KOPT-K1 (cell line): ENCODE measurements at regions not wholly inside any gene's neighbourhood (a gene's known extent, or its start where the extent isn't known, plus 50 kb on each side); places are given as distances from the start of the nearest gene placed in this dataset.

Experiments
- H3K27ac ChIP-seq: fragments of 200-600 bp; sonication (generic); 2 replicates; pipeline ENCODE4 v1.5.1; 2016; ENCODE audit warnings: antibody characterized with exemption, mild to moderate bottlenecking, low read depth, low read length; ENCODE audit not compliant: poor library complexity, severe bottlenecking
- H3K36me3 ChIP-seq: fragments of 200-600 bp; sonication (generic); 2 replicates; pipeline ENCODE4 v1.5.1; 2017; ENCODE audit warnings: antibody characterized with exemption, mild to moderate bottlenecking, low read length, moderate library complexity; ENCODE audit not compliant: insufficient read depth
- H3K9me3 ChIP-seq: fragments of 200-600 bp; sonication (generic); 2 replicates; pipeline ENCODE4 v1.5.1; 2017; ENCODE audit warnings: antibody characterized with exemption, low read length, mild to moderate bottlenecking; ENCODE audit not compliant: insufficient read depth, poor library complexity, severe bottlenecking

DNA sequence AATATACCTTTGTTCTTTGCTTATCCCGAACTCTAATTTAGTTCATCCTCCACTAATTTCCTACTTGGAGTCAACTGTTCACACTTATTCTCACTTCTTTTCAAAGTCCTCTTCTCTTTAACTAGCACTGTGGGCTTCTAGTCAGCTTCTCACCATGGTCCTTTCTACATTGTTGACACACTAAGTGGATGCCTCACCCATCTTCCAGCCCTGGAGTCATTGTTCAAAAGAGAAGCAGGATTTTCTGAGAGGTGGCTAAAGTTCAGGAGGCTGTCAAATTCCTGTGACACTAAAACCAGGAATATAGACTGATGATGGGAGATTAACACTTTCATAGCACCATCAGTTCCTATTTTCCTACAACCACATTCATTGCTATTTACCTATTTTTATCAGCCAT is 99.3 kb downstream of the PHLDA1 start:
- Histone ChIP-seq H3K27ac (no peak overlapping the region), H3K36me3 (no peaks in the 10 kb centered on the region), H3K9me3 (no peaks in the 10 kb centered on the region)

DNA sequence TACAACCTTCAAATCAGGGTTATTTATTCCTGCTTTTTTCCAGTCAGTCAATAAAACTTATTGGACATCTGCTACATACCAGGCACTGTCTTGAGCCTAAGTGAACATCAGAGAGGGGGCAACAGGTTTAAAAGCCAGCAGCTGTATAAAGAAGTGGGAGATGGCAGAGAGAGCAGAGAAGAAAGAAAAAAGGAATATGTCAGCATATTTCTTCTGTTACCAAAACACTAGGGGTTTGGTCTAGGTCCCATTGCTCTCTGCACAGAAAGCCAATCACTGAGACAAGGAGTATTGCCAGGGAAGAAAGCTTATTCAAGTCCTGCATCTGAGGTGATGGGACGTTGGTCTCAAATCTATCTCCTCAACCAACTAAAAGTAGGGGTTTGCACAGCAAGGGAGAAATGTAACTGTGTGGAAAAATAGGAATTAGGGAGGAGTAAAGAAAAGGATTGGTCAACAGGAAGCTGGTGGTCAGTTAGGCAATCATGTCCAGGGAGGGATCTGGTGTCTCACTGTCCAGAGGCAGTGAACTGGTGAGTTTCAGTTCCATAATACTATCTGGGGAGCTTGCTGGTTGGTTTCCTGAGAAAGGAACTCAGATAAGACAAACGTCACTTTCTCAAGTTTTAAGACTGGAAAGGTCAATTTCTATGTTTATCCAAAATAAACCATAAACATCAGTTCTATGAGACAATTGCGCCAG is 107.5 kb downstream of the PHLDA1 start:
- Histone ChIP-seq H3K36me3 (no peaks in the 10 kb centered on the region), H3K27ac (no peak overlapping the region), H3K9me3 (peaks cover 25% of the 10 kb centered on the region)

DNA sequence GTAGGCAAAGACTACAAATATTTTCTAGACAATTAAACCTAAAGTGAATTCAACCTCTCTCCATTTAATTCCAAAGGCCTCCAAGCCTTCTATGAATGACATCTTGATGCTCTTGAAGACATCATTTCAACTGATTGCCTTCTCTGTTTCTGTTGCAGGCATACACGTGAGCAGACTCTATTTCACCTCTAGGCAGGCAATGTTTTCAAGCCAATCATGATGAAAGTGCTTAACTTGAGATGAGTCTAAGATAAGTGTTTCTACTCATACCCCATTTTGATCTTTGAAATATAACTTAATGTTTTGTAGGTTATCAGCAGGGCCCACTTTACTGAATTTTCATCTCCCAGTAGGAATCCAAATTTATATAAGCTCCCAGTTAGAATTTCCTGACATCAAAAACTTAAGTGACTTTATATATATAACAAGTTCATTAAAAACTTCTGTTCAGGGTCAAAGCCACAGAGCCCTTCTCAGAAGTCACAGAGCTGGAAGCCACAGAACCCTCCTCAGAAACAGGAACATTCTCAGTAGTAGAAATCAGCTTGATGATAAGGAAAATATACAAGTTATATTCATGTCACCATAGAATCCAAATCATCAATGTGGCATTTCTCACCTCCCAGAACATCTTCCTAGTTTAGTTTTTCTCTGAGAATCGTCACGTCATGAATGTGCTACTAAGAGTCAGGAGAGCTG is 108.5 kb downstream of the PHLDA1 start:
- H3K9me3 ChIP-seq, result peaks cover 25% of the 10 kb centered on the region
- no peak overlapping the region for H3K27ac ChIP-seq
- H3K36me3 ChIP-seq, result no peaks in the 10 kb centered on the region

DNA sequence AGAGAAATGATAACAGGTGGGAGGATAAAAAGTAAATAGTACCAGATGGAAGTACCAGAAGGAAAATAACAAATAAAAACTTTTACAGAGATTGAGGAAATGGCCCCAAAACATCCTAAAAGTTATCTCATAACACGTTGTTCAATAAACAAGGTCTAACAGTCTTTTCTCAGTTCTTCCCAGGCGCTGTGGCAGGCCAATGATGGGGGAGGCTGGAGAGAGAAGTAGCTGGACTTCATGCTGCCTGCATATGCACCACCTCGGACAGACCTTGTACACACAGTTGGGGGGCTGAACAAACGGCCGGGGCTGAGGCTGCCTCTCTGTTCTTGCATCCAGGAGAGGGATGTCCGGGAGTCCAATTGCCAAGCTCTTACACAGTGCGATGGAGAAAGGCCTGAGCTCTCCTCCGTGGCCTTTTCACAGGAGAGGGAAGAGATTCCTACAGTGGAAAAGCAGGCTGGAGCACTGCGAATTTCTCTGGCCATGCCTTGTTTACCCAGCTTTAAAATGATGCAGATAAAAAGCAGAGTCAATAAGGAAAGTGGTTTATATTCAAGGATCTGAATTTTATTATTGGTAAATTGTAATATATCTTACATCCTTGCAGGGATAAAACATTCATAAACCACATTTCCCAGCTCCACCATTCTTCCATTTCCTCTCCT is 109.8 kb downstream of the PHLDA1 start:
- no peaks in the 10 kb centered on the region for H3K36me3 ChIP-seq
- no peak overlapping the region for H3K27ac ChIP-seq
- H3K9me3 ChIP-seq, result peaks cover 24% of the 10 kb centered on the region

DNA sequence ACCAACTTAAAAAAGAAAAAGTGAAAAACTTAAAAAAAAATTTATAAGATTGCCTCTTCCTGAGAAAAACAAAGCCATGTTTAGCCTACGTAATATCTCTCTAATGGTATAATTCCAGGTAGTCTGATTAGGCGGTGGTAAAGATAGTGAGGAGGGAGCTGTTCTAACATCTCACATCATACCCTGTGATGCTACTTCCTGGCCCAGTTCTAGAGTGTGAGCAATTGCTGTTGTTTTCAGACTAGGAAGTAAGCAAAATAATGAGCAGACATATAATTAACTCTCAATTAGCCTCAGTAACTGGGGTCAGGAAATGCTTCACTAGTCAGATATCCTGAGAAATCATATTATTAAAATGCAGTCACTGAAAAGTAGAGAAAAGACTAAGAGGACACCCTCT is 113.9 kb downstream of the PHLDA1 start:
- H3K36me3 ChIP-seq, result no peaks in the 10 kb centered on the region
- H3K9me3 ChIP-seq, result no peaks in the 10 kb centered on the region
- H3K27ac ChIP-seq, result no peak overlapping the region

DNA sequence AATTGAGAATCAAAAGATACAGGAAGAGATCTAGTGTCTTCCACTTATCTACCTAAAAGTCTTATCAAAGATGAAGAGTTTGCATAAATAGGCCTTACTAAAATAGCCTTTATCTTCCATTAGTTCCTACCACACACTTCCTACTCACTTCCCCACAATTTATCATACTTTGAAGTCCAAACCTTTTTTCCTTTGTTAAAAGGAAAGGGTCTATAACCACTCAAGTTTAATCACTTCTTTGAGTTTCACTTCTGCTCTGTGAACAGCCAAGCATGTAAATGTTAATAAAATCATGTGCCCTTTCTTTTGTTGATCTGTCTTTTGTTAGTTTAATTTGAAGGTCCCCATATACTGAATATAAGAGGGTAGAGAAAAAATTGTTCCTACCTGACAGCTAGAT is 114.5 kb downstream of the PHLDA1 start:
- Histone ChIP-seq H3K9me3 (no peaks in the 10 kb centered on the region), H3K27ac (no peak overlapping the region), H3K36me3 (no peaks in the 10 kb centered on the region)

DNA sequence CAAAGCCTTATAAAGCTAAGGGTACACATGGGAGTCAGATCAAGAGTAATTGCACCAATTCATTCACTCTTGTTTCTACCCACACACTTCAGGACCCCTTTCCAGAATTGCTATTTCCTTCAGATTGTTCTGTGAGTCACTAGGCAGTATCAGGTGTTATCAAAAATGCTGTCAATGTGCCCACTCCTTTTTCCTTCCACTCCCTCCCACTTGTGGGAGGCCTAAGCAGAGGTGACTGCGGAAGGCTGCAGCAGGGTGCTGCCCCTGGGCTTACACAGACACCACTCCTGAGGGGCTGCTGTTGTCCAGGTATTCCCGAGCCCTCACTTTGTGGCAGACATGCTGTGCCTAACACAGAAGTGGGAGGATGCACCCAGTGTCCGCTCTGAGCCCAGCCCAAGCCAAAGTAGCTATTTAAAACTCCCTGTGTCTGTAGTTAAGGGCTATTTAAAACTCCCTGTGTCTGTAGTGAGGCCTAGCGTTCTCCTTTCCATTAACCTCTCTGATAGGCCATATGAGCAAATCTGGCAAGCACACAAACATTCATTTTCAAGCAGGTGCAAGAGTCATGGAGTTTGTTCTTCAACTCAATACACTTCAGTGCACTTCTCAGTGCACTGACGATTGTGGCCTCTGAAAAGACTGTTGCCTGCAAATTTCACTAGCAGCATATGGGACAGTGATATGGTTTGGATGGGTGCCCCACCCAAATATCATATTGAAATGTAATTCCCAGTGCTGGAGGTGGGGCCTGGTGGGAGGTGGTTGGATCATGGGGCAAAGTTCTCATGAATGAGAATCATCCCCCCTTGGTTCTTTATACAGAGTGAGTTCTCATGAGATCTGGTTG is 117.8 kb downstream of the PHLDA1 start:
- H3K9me3 ChIP-seq, result no peaks in the 10 kb centered on the region
- H3K27ac ChIP-seq, result no peak overlapping the region
- no peaks in the 10 kb centered on the region for H3K36me3 ChIP-seq

DNA sequence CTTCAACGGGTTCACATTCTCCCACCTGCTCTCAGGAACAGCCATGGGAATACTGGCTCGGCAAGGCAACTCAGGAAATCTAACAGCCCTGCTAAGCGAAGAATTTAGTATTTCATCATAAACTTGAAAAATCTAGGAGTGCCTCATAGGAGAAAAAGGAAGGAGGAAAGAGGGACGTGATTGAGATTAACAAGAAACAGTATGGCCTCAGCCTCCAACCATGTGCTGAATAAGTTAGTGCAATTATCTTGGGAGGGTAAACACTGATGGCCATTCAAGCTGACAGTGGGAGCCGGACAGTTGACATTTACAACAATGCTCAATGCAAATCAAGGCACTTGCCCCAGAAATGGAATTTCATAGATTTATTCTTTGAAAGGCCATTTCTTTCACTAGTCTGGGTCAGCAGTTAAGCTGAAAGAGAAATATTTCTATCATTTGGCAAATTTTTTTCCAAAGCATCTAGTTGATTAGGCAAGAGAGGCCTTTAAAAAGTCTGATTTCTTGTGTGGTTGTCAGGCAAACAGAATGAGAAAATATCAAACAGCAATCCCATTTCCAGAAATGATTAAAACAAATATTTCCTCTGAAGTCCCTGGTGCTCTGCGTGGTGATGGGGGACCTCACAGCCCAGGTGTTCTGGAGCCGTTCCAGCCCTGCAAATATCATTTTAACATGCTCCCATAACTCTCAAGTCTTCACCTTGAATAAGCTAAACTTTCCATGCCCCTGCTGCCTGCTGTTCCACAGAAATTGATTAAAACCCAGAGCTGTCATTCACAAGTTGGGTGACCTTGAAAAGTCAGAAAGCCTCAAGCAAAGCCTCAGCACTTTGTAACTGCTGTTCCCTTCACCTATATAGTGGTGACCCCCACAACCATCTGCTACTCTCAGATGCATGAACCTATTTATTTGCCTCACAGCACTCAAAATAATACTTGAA is 121.6 kb downstream of the PHLDA1 start:
- Histone ChIP-seq H3K36me3 (no peaks in the 10 kb centered on the region), H3K27ac (no peak overlapping the region), H3K9me3 (no peaks in the 10 kb centered on the region)

DNA sequence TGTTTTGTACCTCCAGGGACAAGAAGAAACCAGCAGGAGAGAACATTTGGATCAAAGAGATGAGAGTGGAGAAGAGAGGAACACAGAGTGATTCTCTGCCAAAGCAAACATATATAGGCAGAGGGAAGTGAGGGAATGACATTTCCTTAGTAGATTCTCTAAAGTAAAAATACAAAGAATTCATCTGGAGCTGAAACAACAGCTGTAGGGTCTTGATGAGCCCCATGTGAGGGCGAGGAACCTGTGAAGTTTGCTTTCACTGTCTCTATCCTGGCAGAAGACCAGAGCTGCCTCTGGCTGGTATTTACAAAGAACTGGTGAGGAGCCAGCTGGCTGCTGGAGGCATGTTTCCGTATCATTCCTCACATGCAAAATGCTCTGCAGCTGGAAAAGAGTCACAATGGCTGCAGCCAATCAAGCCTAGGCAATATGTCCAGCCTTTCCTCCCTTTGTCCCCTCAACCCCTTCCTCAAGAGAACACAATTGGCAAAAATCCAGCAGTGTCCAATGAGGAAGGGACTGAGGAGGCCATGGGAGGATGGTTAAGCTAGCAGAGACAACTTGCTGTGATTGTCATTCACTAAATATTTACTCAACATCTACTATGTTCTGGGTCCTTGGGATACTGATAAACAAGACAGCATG is 122.5 kb downstream of the PHLDA1 start:
- H3K27ac ChIP-seq, result no peak overlapping the region

DNA sequence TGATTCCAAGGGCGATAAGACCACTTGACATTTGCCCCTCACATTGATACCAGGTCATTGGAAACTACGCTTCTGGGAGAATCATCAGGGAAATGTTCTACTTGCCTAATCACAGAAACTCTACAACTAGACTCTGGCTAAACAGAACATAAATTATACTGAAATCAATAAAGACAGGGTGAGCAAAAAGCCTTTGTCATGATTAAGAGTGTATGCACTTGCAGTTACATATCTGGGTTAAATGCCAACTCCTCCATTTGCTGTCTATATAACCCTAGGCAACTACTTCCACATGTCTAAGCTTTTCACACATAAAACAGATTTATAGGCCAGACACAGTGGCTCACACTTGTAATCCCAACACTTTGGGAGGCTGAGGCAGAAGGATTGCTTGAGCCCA is 125.7 kb downstream of the PHLDA1 start:
- Histone ChIP-seq H3K9me3 (no peaks in the 10 kb centered on the region), H3K36me3 (no peaks in the 10 kb centered on the region), H3K27ac (no peak overlapping the region)

More for the DNA sequence above, 122.5 kb downstream of the PHLDA1 start:
- Histone ChIP-seq H3K9me3 (no peaks in the 10 kb centered on the region), H3K36me3 (no peaks in the 10 kb centered on the region)

DNA sequence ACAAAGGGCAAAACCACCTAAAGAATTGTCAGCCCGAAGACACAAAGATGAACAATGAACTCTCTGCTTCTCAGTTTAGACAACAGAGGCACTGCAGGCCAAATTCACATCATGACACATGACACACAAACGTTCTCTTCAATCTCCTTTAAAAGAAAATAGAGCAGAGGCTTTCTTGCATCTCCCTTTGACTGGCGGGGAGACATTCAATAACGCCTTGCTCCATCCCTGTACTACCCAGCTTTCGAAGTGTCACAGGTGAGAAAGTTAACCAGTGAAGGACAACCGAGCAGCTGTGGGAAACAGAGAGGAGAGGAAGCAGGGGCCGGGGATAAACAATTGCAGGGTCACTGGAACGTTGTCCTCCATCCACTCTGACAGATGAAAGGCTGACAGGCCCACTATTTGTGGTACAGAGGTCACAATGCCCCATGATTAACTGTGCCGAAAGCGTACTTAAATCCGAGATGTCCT is 130.8 kb downstream of the PHLDA1 start:
- no peaks in the 10 kb centered on the region for H3K9me3 ChIP-seq
- H3K27ac ChIP-seq, result no peak overlapping the region
- no peaks in the 10 kb centered on the region for H3K36me3 ChIP-seq

DNA sequence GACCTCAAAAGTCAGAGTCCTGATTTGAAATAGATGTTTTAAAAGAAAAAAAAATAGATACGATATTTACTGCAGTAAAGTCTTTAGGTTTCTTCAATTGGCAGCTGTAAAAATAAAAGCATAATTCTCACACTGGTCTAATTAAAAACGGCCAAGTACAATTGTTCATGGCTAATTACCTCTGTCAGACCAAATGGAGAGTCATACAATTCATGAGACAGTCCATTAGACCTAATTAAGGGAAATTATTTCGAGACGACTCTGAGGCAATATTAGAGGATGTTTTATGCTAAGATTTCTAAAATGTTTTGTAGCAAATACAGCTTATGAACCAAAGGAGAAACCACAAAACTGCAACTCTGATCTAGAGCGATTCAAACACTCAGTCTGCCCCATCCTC is 131.3 kb downstream of the PHLDA1 start:
- no peak overlapping the region for H3K27ac ChIP-seq
- H3K9me3 ChIP-seq, result no peaks in the 10 kb centered on the region
- no peaks in the 10 kb centered on the region for H3K36me3 ChIP-seq

DNA sequence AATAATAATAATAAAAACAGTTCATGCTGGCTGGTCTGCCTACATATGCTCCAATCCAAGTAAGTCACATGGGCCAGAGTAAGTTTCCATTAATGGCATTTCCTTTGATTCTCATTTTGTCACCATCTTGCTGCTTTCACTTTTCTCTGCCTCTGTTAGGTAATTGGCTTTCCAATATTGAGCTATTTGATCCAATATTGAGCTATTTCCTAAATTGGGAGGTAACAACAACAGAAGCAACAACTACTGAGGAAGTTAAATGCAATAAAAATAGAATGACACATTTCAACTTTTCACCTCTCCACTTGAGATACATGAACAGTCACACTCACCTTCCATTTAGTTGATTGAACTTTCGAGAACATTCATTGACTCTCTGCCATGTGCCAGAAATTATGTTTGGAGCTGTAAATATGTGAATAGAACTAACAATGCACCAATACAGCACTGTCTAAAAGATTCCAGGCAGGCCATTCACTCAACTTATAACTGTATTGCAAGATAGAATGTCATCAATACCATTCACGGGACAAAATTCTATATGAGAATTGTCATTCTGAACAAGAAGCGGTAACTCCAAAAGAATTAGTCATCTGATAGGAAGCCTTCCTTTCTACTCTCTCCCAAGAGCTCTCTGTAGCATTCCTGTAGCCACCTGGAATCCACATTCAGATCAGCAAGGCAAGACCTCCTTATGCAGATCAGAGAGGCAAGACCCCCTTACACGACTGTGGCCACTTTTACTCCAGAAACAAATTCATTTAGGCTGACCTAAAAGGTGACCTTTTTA is 136.4 kb downstream of the PHLDA1 start:
- Histone ChIP-seq H3K36me3 (no peaks in the 10 kb centered on the region), H3K27ac (no peak overlapping the region), H3K9me3 (no peaks in the 10 kb centered on the region)
